ENCODE measurements at regions not wholly inside any gene's neighbourhood (a gene's known extent, or its start where the extent isn't known, plus 50 kb on each side); places are given as distances from the start of the nearest gene placed in this dataset.

GRCh38 chr9:107907715-107908114 is 418.1 kb upstream of the KLF4 start:
- no peaks in the 10 kb centered on the region for H3K27me3 ChIP-seq
- H3K4me1 ChIP-seq (ENCODE audit: low read depth): no peaks in the 10 kb centered on the region
- H3K27ac ChIP-seq: no peak overlapping the region
- no peak for TF ChIP-seq CTCF (IDR thresholded peaks at IDR 0.05; ENCODE audit: low read depth, low read length)
- no peak overlapping the region for H3K4me3 ChIP-seq
- no peaks in the 10 kb centered on the region for H3K9me3 ChIP-seq (ENCODE audit: low read depth)
- no peaks in the 10 kb centered on the region for H3K36me3 ChIP-seq
- DNase-seq (ENCODE audit: low read depth in 1 of 2, low spot score in 1 of 2): no peak

GRCh38 chr9:107907255-107907654 is 417.7 kb upstream of the KLF4 start:
- DNase-seq (ENCODE audit: low read depth in 1 of 2, low spot score in 1 of 2): no peak
- no peak overlapping the region for H3K4me3 ChIP-seq
- H3K27ac ChIP-seq: no peak overlapping the region
- H3K9me3 ChIP-seq (ENCODE audit: low read depth): no peaks in the 10 kb centered on the region
- H3K36me3 ChIP-seq: no peaks in the 10 kb centered on the region
- TF ChIP-seq CTCF (IDR thresholded peaks at IDR 0.05; ENCODE audit: low read depth, low read length): no peak
- no peaks in the 10 kb centered on the region for H3K27me3 ChIP-seq
- no peaks in the 10 kb centered on the region for H3K4me1 ChIP-seq (ENCODE audit: low read depth)

- H3K27ac ChIP-seq: no peak overlapping the region
- no peak overlapping the region for H3K4me3 ChIP-seq
- H3K4me1 ChIP-seq (ENCODE audit: low read depth): no peaks in the 10 kb centered on the region
- no peak for DNase-seq (ENCODE audit: low read depth in 1 of 2, low spot score in 1 of 2)
- H3K36me3 ChIP-seq: no peaks in the 10 kb centered on the region
- H3K27me3 ChIP-seq: no peaks in the 10 kb centered on the region
- no peaks in the 10 kb centered on the region for H3K9me3 ChIP-seq (ENCODE audit: low read depth)
- no peak for TF ChIP-seq CTCF (IDR thresholded peaks at IDR 0.05; ENCODE audit: low read depth, low read length)
Measured at GRCh38 chr9:107906074-107906473, 416.5 kb upstream of the KLF4 start.

GRCh38 chr9:107905308-107906020 is 415.9 kb upstream of the KLF4 start:
- peak in 1 of 2 donors; percentile 9 for DNase-seq (ENCODE audit: low read depth in 1 of 2, low spot score in 1 of 2)
- no peak overlapping the region for H3K4me3 ChIP-seq
- no peaks in the 10 kb centered on the region for H3K9me3 ChIP-seq (ENCODE audit: low read depth)
- TF ChIP-seq CTCF (IDR thresholded peaks at IDR 0.05; ENCODE audit: low read depth, low read length): no peak
- H3K27me3 ChIP-seq: no peaks in the 10 kb centered on the region
- no peaks in the 10 kb centered on the region for H3K4me1 ChIP-seq (ENCODE audit: low read depth)
- H3K27ac ChIP-seq: no peak overlapping the region
- H3K36me3 ChIP-seq: no peaks in the 10 kb centered on the region

GRCh38 chr9:107899961-107900330 is 410.4 kb upstream of the KLF4 start:
- H3K27ac ChIP-seq: no peak overlapping the region
- no peaks in the 10 kb centered on the region for H3K4me1 ChIP-seq (ENCODE audit: low read depth)
- H3K9me3 ChIP-seq (ENCODE audit: low read depth): no peaks in the 10 kb centered on the region
- H3K27me3 ChIP-seq: no peaks in the 10 kb centered on the region
- no peak for DNase-seq (ENCODE audit: low read depth in 1 of 2, low spot score in 1 of 2)
- no peak overlapping the region for H3K4me3 ChIP-seq
- TF ChIP-seq CTCF (IDR thresholded peaks at IDR 0.05; ENCODE audit: low read depth, low read length): no peak
- no peaks in the 10 kb centered on the region for H3K36me3 ChIP-seq
